ENCODE measurements at regions not wholly inside any gene's neighbourhood (a gene's known extent, or its start where the extent isn't known, plus 50 kb on each side); places are given as distances from the start of the nearest gene placed in this dataset.

- no peaks in the 10 kb centered on the region for H3K36me3 ChIP-seq (ENCODE audit: control insufficient read depth, insufficient read depth, low read length)
- H3K4me3 ChIP-seq (ENCODE audit: low read length): no peak overlapping the region
- no peak overlapping the region for H3K27ac ChIP-seq (ENCODE audit: low read length)
- H3K27me3 ChIP-seq (ENCODE audit: control insufficient read depth, insufficient read depth, low read length): no peaks in the 10 kb centered on the region
- no peak for DNase-seq (ENCODE audit: low read depth, low spot score)
- no CpG with 5 or more reads among the region's 1 CpG for WGBS (ENCODE audit: insufficient coverage, insufficient read length)
- no peaks in the 10 kb centered on the region for H3K4me1 ChIP-seq (ENCODE audit: control insufficient read depth, insufficient read depth, low read length)
- no peaks in the 10 kb centered on the region for H3K9me3 ChIP-seq (ENCODE audit: control insufficient read depth, insufficient read depth, low read length)
These were observed 76.8 kb upstream of the SCEL start for GRCh38 chr13:77458736-77459135.

GRCh38 chr13:77457966-77458365 lies 77.5 kb upstream of the SCEL start:
- Histone ChIP-seq H3K27ac (ENCODE audit: low read length) (no peak overlapping the region), H3K36me3 (ENCODE audit: control insufficient read depth, insufficient read depth, low read length) (no peaks in the 10 kb centered on the region), H3K9me3 (ENCODE audit: control insufficient read depth, insufficient read depth, low read length) (no peaks in the 10 kb centered on the region), H3K4me1 (ENCODE audit: control insufficient read depth, insufficient read depth, low read length) (no peaks in the 10 kb centered on the region), H3K4me3 (ENCODE audit: low read length) (no peak overlapping the region), H3K27me3 (ENCODE audit: control insufficient read depth, insufficient read depth, low read length) (no peaks in the 10 kb centered on the region)
- no CpG with 5 or more reads among the region's 3 CpGs for WGBS (ENCODE audit: insufficient coverage, insufficient read length)
- DNase-seq (ENCODE audit: low read depth, low spot score): no peak

- no peaks in the 10 kb centered on the region for H3K4me1 ChIP-seq (ENCODE audit: control insufficient read depth, insufficient read depth, low read length)
- no CpG with 5 or more reads among the region's 1 CpG for WGBS (ENCODE audit: insufficient coverage, insufficient read length)
- no peak overlapping the region for H3K27ac ChIP-seq (ENCODE audit: low read length)
- no peak overlapping the region for H3K4me3 ChIP-seq (ENCODE audit: low read length)
- no peaks in the 10 kb centered on the region for H3K9me3 ChIP-seq (ENCODE audit: control insufficient read depth, insufficient read depth, low read length)
- DNase-seq (ENCODE audit: low read depth, low spot score): no peak
- H3K36me3 ChIP-seq (ENCODE audit: control insufficient read depth, insufficient read depth, low read length): no peaks in the 10 kb centered on the region
- no peaks in the 10 kb centered on the region for H3K27me3 ChIP-seq (ENCODE audit: control insufficient read depth, insufficient read depth, low read length)
These were observed 79.2 kb upstream of the SCEL start for GRCh38 chr13:77456271-77456670.

- no peak for DNase-seq (ENCODE audit: low read depth, low spot score)
- no peak overlapping the region for H3K27ac ChIP-seq (ENCODE audit: low read length)
- no peaks in the 10 kb centered on the region for H3K36me3 ChIP-seq (ENCODE audit: control insufficient read depth, insufficient read depth, low read length)
- no CpG with 5 or more reads among the region's 2 CpGs for WGBS (ENCODE audit: insufficient coverage, insufficient read length)
- no peaks in the 10 kb centered on the region for H3K9me3 ChIP-seq (ENCODE audit: control insufficient read depth, insufficient read depth, low read length)
- peaks cover 2% of the 10 kb centered on the region; the same call in 1 of the 2 replicates for H3K4me1 ChIP-seq (ENCODE audit: control insufficient read depth, insufficient read depth, low read length)
- H3K4me3 ChIP-seq (ENCODE audit: low read length): no peak overlapping the region
- no peaks in the 10 kb centered on the region for H3K27me3 ChIP-seq (ENCODE audit: control insufficient read depth, insufficient read depth, low read length)
These were observed 86.2 kb upstream of the SCEL start for GRCh38 chr13:77449265-77449664.

- H3K9me3 ChIP-seq (ENCODE audit: control insufficient read depth, insufficient read depth, low read length): no peaks in the 10 kb centered on the region
- WGBS (ENCODE audit: insufficient coverage, insufficient read length): no CpG with 5 or more reads among the region's 4 CpGs
- DNase-seq (ENCODE audit: low read depth, low spot score): no peak
These were observed 86.8 kb upstream of the SCEL start for GRCh38 chr13:77448689-77449088.

GRCh38 chr13:77443511-77443910 lies 92.0 kb upstream of the SCEL start:
- no peak overlapping the region for H3K27ac ChIP-seq (ENCODE audit: low read length)
- no peaks in the 10 kb centered on the region for H3K36me3 ChIP-seq (ENCODE audit: control insufficient read depth, insufficient read depth, low read length)
- H3K4me3 ChIP-seq (ENCODE audit: low read length): no peak overlapping the region
- no peaks in the 10 kb centered on the region for H3K27me3 ChIP-seq (ENCODE audit: control insufficient read depth, insufficient read depth, low read length)
- H3K9me3 ChIP-seq (ENCODE audit: control insufficient read depth, insufficient read depth, low read length): no peaks in the 10 kb centered on the region
- 0 out of 2 replicates have a peak, but pooled peaks cover 2% of the 10 kb centered on the region for H3K4me1 ChIP-seq (ENCODE audit: control insufficient read depth, insufficient read depth, low read length)
- DNase-seq (ENCODE audit: low read depth, low spot score): no peak
- WGBS (ENCODE audit: insufficient coverage, insufficient read length): no CpG with 5 or more reads among the region's 1 CpG

More at GRCh38 chr13:77448689-77449088, 86.8 kb upstream of the SCEL start:
- Histone ChIP-seq H3K4me1 (ENCODE audit: control insufficient read depth, insufficient read depth, low read length) (peaks cover 2% of the 10 kb centered on the region; the same call in 1 of the 2 replicates), H3K27me3 (ENCODE audit: control insufficient read depth, insufficient read depth, low read length) (no peaks in the 10 kb centered on the region), H3K36me3 (ENCODE audit: control insufficient read depth, insufficient read depth, low read length) (no peaks in the 10 kb centered on the region), H3K4me3 (ENCODE audit: low read length) (no peak overlapping the region), H3K27ac (ENCODE audit: low read length) (no peak overlapping the region)

GRCh38 chr13:77437267-77437666 lies 98.2 kb upstream of the SCEL start:
- no peak for DNase-seq (ENCODE audit: low read depth, low spot score)
- Histone ChIP-seq H3K36me3 (ENCODE audit: control insufficient read depth, insufficient read depth, low read length) (no peaks in the 10 kb centered on the region), H3K9me3 (ENCODE audit: control insufficient read depth, insufficient read depth, low read length) (no peaks in the 10 kb centered on the region), H3K27me3 (ENCODE audit: control insufficient read depth, insufficient read depth, low read length) (no peaks in the 10 kb centered on the region), H3K27ac (ENCODE audit: low read length) (no peak overlapping the region), H3K4me3 (ENCODE audit: low read length) (no peak overlapping the region), H3K4me1 (ENCODE audit: control insufficient read depth, insufficient read depth, low read length) (no peaks in the 10 kb centered on the region)
- no CpG with 5 or more reads among the region's 2 CpGs for WGBS (ENCODE audit: insufficient coverage, insufficient read length)

- Histone ChIP-seq H3K27ac (ENCODE audit: low read length) (no peak overlapping the region), H3K4me1 (ENCODE audit: control insufficient read depth, insufficient read depth, low read length) (no peaks in the 10 kb centered on the region), H3K9me3 (ENCODE audit: control insufficient read depth, insufficient read depth, low read length) (no peaks in the 10 kb centered on the region), H3K27me3 (ENCODE audit: control insufficient read depth, insufficient read depth, low read length) (no peaks in the 10 kb centered on the region), H3K4me3 (ENCODE audit: low read length) (no peak overlapping the region), H3K36me3 (ENCODE audit: control insufficient read depth, insufficient read depth, low read length) (no peaks in the 10 kb centered on the region)
- no CpG with 5 or more reads among the region's 1 CpG for WGBS (ENCODE audit: insufficient coverage, insufficient read length)
- DNase-seq (ENCODE audit: low read depth, low spot score): no peak
These were observed 101.2 kb upstream of the SCEL start for GRCh38 chr13:77434289-77434688.

GRCh38 chr13:77431449-77431848 lies 104.1 kb upstream of the SCEL start:
- no peak for DNase-seq (ENCODE audit: low read depth, low spot score)

GRCh38 chr13:77430377-77430951 lies 103.6 kb upstream of the MYCBP2 start:
- Histone ChIP-seq H3K9me3 (ENCODE audit: control insufficient read depth, insufficient read depth, low read length) (no peaks in the 10 kb centered on the region), H3K27me3 (ENCODE audit: control insufficient read depth, insufficient read depth, low read length) (no peaks in the 10 kb centered on the region), H3K36me3 (ENCODE audit: control insufficient read depth, insufficient read depth, low read length) (no peaks in the 10 kb centered on the region), H3K27ac (ENCODE audit: low read length) (no peak overlapping the region), H3K4me1 (ENCODE audit: control insufficient read depth, insufficient read depth, low read length) (no peaks in the 10 kb centered on the region), H3K4me3 (ENCODE audit: low read length) (no peak overlapping the region)
- WGBS (ENCODE audit: insufficient coverage, insufficient read length): no CpG with 5 or more reads among the region's 2 CpGs
- no peak for DNase-seq (ENCODE audit: low read depth, low spot score)

More at GRCh38 chr13:77431449-77431848, 104.1 kb upstream of the SCEL start:
- no peaks in the 10 kb centered on the region for H3K36me3 ChIP-seq (ENCODE audit: control insufficient read depth, insufficient read depth, low read length)
- H3K4me3 ChIP-seq (ENCODE audit: low read length): no peak overlapping the region
- H3K27me3 ChIP-seq (ENCODE audit: control insufficient read depth, insufficient read depth, low read length): no peaks in the 10 kb centered on the region
- H3K27ac ChIP-seq (ENCODE audit: low read length): no peak overlapping the region
- H3K4me1 ChIP-seq (ENCODE audit: control insufficient read depth, insufficient read depth, low read length): no peaks in the 10 kb centered on the region
- no peaks in the 10 kb centered on the region for H3K9me3 ChIP-seq (ENCODE audit: control insufficient read depth, insufficient read depth, low read length)
